ENCODE measurements at regions not wholly inside any gene's neighbourhood (a gene's known extent, or its start where the extent isn't known, plus 50 kb on each side); places are given as distances from the start of the nearest gene placed in this dataset.

DNA sequence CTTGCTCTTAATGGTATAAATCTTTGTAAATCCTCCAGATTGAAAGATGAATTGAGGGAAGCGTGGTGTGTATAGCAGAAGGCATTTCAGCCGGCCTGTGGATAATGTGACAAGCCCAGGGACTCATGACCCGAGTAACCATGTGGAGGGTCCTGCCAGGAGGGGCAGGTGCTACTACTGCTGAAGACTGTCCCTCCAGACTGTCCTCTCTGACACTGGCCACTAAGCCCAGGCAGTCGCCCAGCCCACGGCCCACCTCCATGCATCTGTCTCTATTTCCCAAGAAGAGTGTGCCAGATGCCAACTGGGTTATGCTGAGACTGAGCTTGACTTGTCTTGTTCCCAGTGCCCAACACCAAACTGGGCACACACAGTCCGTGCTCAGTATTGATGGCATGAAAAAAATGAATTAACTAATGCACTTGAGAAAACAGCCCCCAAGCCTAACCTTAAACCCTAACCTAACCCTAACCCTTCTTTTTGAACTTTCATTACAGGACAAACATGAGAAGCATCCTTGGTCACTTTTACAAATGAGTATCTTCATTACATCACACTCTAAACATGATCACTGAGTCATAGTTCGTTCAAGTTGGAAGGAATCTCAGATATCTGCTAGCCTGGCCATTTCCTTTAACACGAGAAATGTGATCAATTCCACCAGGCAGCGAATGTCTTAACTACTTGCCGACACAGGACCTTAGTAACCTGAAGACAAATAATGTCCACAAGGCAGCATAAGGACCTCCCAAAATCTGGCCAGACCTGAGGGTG lies 182.2 kb upstream of the RREB1 start:
- no peak overlapping the region for H3K4me2 ChIP-seq
- no peaks in the 10 kb centered on the region for H3K36me3 ChIP-seq (replicated peaks in 1 of 2; ENCODE audit: control insufficient read depth in 1 of 2, insufficient read depth in 2 of 2, low read length in 1 of 2)
- H2AFZ ChIP-seq (ENCODE audit: low read depth), result no peak overlapping the region
- H3K9me3 ChIP-seq, result no peaks in the 10 kb centered on the region
- no peaks in the 10 kb centered on the region for H3K27me3 ChIP-seq (ENCODE audit: insufficient read depth)
- no peaks in the 10 kb centered on the region for H4K20me1 ChIP-seq (ENCODE audit: insufficient read depth)
- no peaks in the 10 kb centered on the region for H3F3A ChIP-seq (replicated peaks; ENCODE audit: insufficient read depth)
- 39% methylated on average over 8 of the region's 10 CpGs for WGBS (ENCODE audit: low lambda C conversion rate)
- no peak for DNase-seq
- ChIA-PET POLR2A (no interaction called here), CTCF (no interaction called here)
- no peak overlapping the region for H3K9ac ChIP-seq
- H3K4me3 ChIP-seq (ENCODE audit: low read depth in 2 of 2, low read length in 1 of 2), result no peak overlapping the region
- H3K4me1 ChIP-seq (ENCODE audit: control insufficient read depth in 1 of 2, insufficient read depth in 2 of 2, low read depth in 1 of 2, low read length in 1 of 2), result no peaks in the 10 kb centered on the region
- no peaks in the 10 kb centered on the region for H3K79me2 ChIP-seq (ENCODE audit: insufficient read depth)
- no peaks in the 10 kb centered on the region for H3K9me2 ChIP-seq
- no peak for TF ChIP-seq SMC3 (IDR thresholded peaks at IDR 0.05; ENCODE audit: low read depth, low read length)
- no peak for TF ChIP-seq PBX3 (IDR thresholded peaks at IDR 0.05)
- TF ChIP-seq TAF1 (IDR thresholded peaks at IDR 0.05; ENCODE audit: borderline replicate concordance, low read depth, low read length), result no peak
- no peak for TF ChIP-seq ELF1 (IDR thresholded peaks at IDR 0.05)
- no peak for TF ChIP-seq USF1 (IDR thresholded peaks at IDR 0.05; ENCODE audit: borderline replicate concordance, low read depth)
- no peak for TF ChIP-seq EZH2phosphoT487 (IDR thresholded peaks at IDR 0.05; ENCODE audit: borderline replicate concordance, low read depth)
- no peak for TF ChIP-seq USF2 (IDR thresholded peaks at IDR 0.05; ENCODE audit: borderline replicate concordance, low read depth, low read length)
- TF ChIP-seq GABPA (IDR thresholded peaks at IDR 0.05; ENCODE audit: low read depth), result no peak
- no peak overlapping the region for H3K27ac ChIP-seq (ENCODE audit: low read depth in 2 of 2, low read length in 1 of 2)

- Histone ChIP-seq H3F3A (replicated peaks; ENCODE audit: insufficient read depth) (no peaks in the 10 kb centered on the region), H3K9ac (no peak overlapping the region), H3K79me2 (ENCODE audit: insufficient read depth) (no peaks in the 10 kb centered on the region), H3K4me1 (ENCODE audit: control insufficient read depth in 1 of 2, insufficient read depth in 2 of 2, low read depth in 1 of 2, low read length in 1 of 2) (no peaks in the 10 kb centered on the region), H3K27me3 (ENCODE audit: insufficient read depth) (no peaks in the 10 kb centered on the region), H3K27ac (ENCODE audit: low read depth in 2 of 2, low read length in 1 of 2) (no peak overlapping the region), H3K9me2 (no peaks in the 10 kb centered on the region), H4K20me1 (ENCODE audit: insufficient read depth) (no peaks in the 10 kb centered on the region), H3K9me3 (no peaks in the 10 kb centered on the region), H3K36me3 (replicated peaks in 1 of 2; ENCODE audit: control insufficient read depth in 1 of 2, insufficient read depth in 2 of 2, low read length in 1 of 2) (no peaks in the 10 kb centered on the region), H3K4me3 (ENCODE audit: low read depth in 2 of 2, low read length in 1 of 2) (no peak overlapping the region), H3K4me2 (no peak overlapping the region), H2AFZ (ENCODE audit: low read depth) (no peak overlapping the region)
- ChIA-PET CTCF (no interaction called here), POLR2A (no interaction called here)
- TF ChIP-seq TCF12 (IDR thresholded peaks at IDR 0.05) (no peak), MEF2A (IDR thresholded peaks at IDR 0.05; ENCODE audit: borderline replicate concordance, low read depth) (no peak)
- WGBS (ENCODE audit: low lambda C conversion rate), result 57% methylated on average over 7 of the region's 7 CpGs
- DNase-seq, result no peak
These were observed 180.9 kb upstream of the RREB1 start for GRCh38 chr6:6926856-6927255.

All from SK-N-SH (cell line).